HCT116 (cell line): ENCODE measurements at regions not wholly inside any gene's neighbourhood (a gene's known extent, or its start where the extent isn't known, plus 50 kb on each side); places are given as distances from the start of the nearest gene placed in this dataset.

Experiments
- ATAC-seq: fragments of 200-7000 bp; cut with Tn5 transposase; 2 replicates; pipeline ENCODE4 v1.9.1; 2020; ENCODE audit warnings: mild to moderate bottlenecking, moderate library complexity
- BruUV-seq: library from RNA; stranded (reverse); fragments of 400-500 nt; replicated peaks from 2 replicates; lab custom pipeline; 2021; lab: Mats Ljungman, UMichigan
- CTCF ChIA-PET: fragments of 300-600 bp; sonication (Branson Sonifier 250); formaldehyde crosslinking; loops from one replicate; lab custom pipeline; 2021; ENCODE audit warnings: antibody characterized with exemption; lab: Charles Lee
- POLR2A ChIA-PET: fragments of 300-600, 350-600 bp; sonication (Branson Sonifier 250); formaldehyde crosslinking; loops from one replicate; lab custom pipeline; 2021; ENCODE audit warnings: antibody characterized with exemption; lab: Charles Lee
- RAD21 ChIA-PET, 2 experiments: fragments of 300-600 bp; sonication (Branson Sonifier 250); formaldehyde crosslinking; loops; one replicate each; lab custom pipeline; 2023; ENCODE audit warnings: low total read pairs in 2 of 2; ENCODE audit not compliant: uncharacterized antibody in 2 of 2, unreplicated experiment in 2 of 2, low non-redundant PET in 1 of 2; lab: Charles Lee
- DNase-seq: peaks from one replicate; pipeline ENCODE4 v3.0.0-alpha.2; 2010; ENCODE audit warnings: low read depth, low spot score
- H2AFZ ChIP-seq: fragments of 200-600 bp; shearing (Covaris generic), sonication (generic); 2 replicates; pipeline ENCODE4 v1.6.1; 2017; ENCODE audit warnings: low read depth, mixed run types, mixed read lengths, antibody characterized with exemption, low read length; ENCODE audit not compliant: poor library complexity, severe bottlenecking
- H3K27ac ChIP-seq: 2 replicates; pipeline ENCODE4 v1.5.1; 2012; ENCODE audit warnings: low read depth, low read length
- H3K27me3 ChIP-seq: fragments of 200-600 bp; sonication (generic); 2 replicates; pipeline ENCODE4 v1.6.1; 2016; ENCODE audit warnings: mixed run types, low read length, mixed read lengths; ENCODE audit not compliant: insufficient read depth
- H3K36me3 ChIP-seq, 2 experiments: fragments of 200-500 bp in 1 of 2; fragments of 200-600 bp in 1 of 2; sonication (Bioruptor generic) in 1 of 2; sonication (generic) in 1 of 2; 2 replicates each; pipeline versions ENCODE4 v1.5.1 to v1.6.1; 2014 to 2016; ENCODE audit warnings: low read length in 2 of 2, inconsistent platforms in 1 of 2, mixed read lengths in 1 of 2, mixed run types in 1 of 2; ENCODE audit not compliant: insufficient read depth in 2 of 2, control insufficient read depth in 1 of 2
- H3K4me1 ChIP-seq, 2 experiments: fragments of 200-600 bp in 1 of 2; sonication (generic) in 1 of 2; 2 replicates each; pipeline versions ENCODE4 v1.5.1 to v1.6.1; 2012 to 2017; ENCODE audit warnings: low read length in 2 of 2, inconsistent platforms in 1 of 2, mild to moderate bottlenecking in 1 of 2, mixed read lengths in 1 of 2, mixed run types in 1 of 2, moderate library complexity in 1 of 2; ENCODE audit not compliant: insufficient read depth in 2 of 2, control insufficient read depth in 1 of 2
- H3K4me2 ChIP-seq: fragments of 200-600 bp; sonication (generic); 2 replicates; pipeline ENCODE4 v1.6.1; 2017; ENCODE audit warnings: mixed run types, low read length, mixed read lengths
- H3K4me3 ChIP-seq, 2 experiments: fragments of 200-600 bp in 1 of 2; sonication (generic) in 1 of 2; replicated peaks in 1 of 2; 2 replicates each; pipeline ENCODE4 v1.5.1; 2011 to 2016; ENCODE audit warnings: low read length in 2 of 2, control low read depth in 1 of 2, low read depth in 1 of 2, mild to moderate bottlenecking in 1 of 2, mixed read lengths in 1 of 2, mixed run types in 1 of 2
- H3K79me2 ChIP-seq: fragments of 200-600 bp; sonication (generic); 2 replicates; pipeline ENCODE4 v1.6.1; 2017; ENCODE audit warnings: mild to moderate bottlenecking, mixed run types, low read length, moderate library complexity, mixed read lengths; ENCODE audit not compliant: insufficient read depth
- H3K9ac ChIP-seq: fragments of 200-600 bp; sonication (generic); 2 replicates; pipeline ENCODE4 v1.6.1; 2016; ENCODE audit warnings: low read length, mixed read lengths
- H3K9me2 ChIP-seq: fragments of 200-600 bp; sonication (generic), shearing (Covaris generic); 2 replicates; pipeline ENCODE4 v1.6.1; 2017; ENCODE audit warnings: mixed run types, mild to moderate bottlenecking, moderate library complexity; ENCODE audit not compliant: insufficient read depth
- H3K9me3 ChIP-seq, 2 experiments: fragments of 200-500 bp in 1 of 2; fragments of 200-600 bp in 1 of 2; sonication (Bioruptor generic) in 1 of 2; sonication (generic) in 1 of 2; 2 replicates each; pipeline ENCODE4 v1.6.1; 2014 to 2017; ENCODE audit warnings: low read length in 2 of 2, mixed read lengths in 2 of 2, inconsistent platforms in 1 of 2, low read depth in 1 of 2, mild to moderate bottlenecking in 1 of 2, mixed run types in 1 of 2, moderate library complexity in 1 of 2; ENCODE audit not compliant: control insufficient read depth in 1 of 2, insufficient read depth in 1 of 2
- H4K20me1 ChIP-seq: fragments of 200-600 bp; sonication (generic), shearing (Covaris generic); 2 replicates; pipeline ENCODE4 v1.6.1; 2017; ENCODE audit warnings: mixed run types, mild to moderate bottlenecking, moderate library complexity; ENCODE audit not compliant: insufficient read depth
- ATF3 ChIP-seq: IDR thresholded peaks from 2 replicates; pipeline ENCODE4 v1.6.1; 2012
- CEBPB ChIP-seq: IDR thresholded peaks from 2 replicates; pipeline ENCODE4 v1.6.1; 2012; ENCODE audit warnings: low read depth
- EZH2phosphoT487 ChIP-seq: fragments of 200-600 bp; IDR thresholded peaks from 2 replicates; pipeline ENCODE4 v1.6.1; 2018; ENCODE audit warnings: antibody characterized with exemption, borderline replicate concordance
- FOSL1 ChIP-seq: IDR thresholded peaks from 2 replicates; pipeline ENCODE4 v1.6.1; 2012; ENCODE audit warnings: low read depth
- JUND ChIP-seq: IDR thresholded peaks from 2 replicates; pipeline ENCODE4 v1.6.1; 2012
- MAX ChIP-seq: IDR thresholded peaks from 2 replicates; pipeline ENCODE4 v1.6.1; 2012
- POLR2A ChIP-seq: IDR thresholded peaks from 2 replicates; pipeline ENCODE4 v1.7.0; 2011; ENCODE audit warnings: borderline replicate concordance; ENCODE audit not compliant: insufficient read depth, insufficient read length; ENCODE audit errors: extremely low read depth
- SIN3A ChIP-seq: IDR thresholded peaks from 2 replicates; pipeline ENCODE4 v1.6.1; 2012; ENCODE audit warnings: low read depth
- SP1 ChIP-seq: IDR thresholded peaks from 2 replicates; pipeline ENCODE4 v1.6.1; 2012; ENCODE audit warnings: low read depth
- TCF7L2 ChIP-seq: IDR thresholded peaks from 2 replicates; pipeline ENCODE4 v1.7.0; 2011; ENCODE audit warnings: borderline replicate concordance, inconsistent platforms; ENCODE audit not compliant: insufficient read depth, insufficient read length; ENCODE audit errors: extremely low read depth
- ZNF274 ChIP-seq: fragments of 200-500 bp; sonication (Bioruptor generic); IDR thresholded peaks from 2 replicates; pipeline ENCODE4 v1.6.1; 2014; ENCODE audit warnings: mild to moderate bottlenecking, low read depth, low read length, inconsistent platforms
- intact Hi-C: fragments of 100-400 bp; cut with micrococcal nuclease; formaldehyde crosslinking; loops from 2 replicates; pipeline ENCODE4 v1.10.0; 2022
- TF ChIP-seq, protein P1 (sequence below): IDR thresholded peaks from 2 replicates; pipeline ENCODE4 v1.6.1; 2011; ENCODE audit warnings: mild to moderate bottlenecking, low read length, moderate library complexity; ENCODE audit not compliant: insufficient replicate concordance; ENCODE audit errors: extremely low read depth
- TF ChIP-seq, protein P2 (sequence below): IDR thresholded peaks from 2 replicates; pipeline ENCODE4 v1.6.1; 2012; ENCODE audit warnings: low read depth

GRCh38 chr7:118696879-118697278 is 472.4 kb downstream of the ANKRD7 start:
- Histone ChIP-seq H3K36me3 (no peaks in the 10 kb centered on the region), H2AFZ (no peak overlapping the region), H3K9ac (no peak overlapping the region), H3K79me2 (no peaks in the 10 kb centered on the region), H3K4me1 (no peaks in the 10 kb centered on the region), H3K4me3 (no peak overlapping the region), H3K9me2 (no peaks in the 10 kb centered on the region), H4K20me1 (no peaks in the 10 kb centered on the region), H3K9me3 (no peaks in the 10 kb centered on the region), H3K4me2 (no peak overlapping the region), H3K27ac (no peak overlapping the region), H3K27me3 (no peaks in the 10 kb centered on the region)
- CTCF ChIA-PET = no interaction called here
- DNase-seq (no peak), ATAC-seq (no peak)
- intact Hi-C loops = no loop called here
- BruUV-seq = no TSS peak
- RAD21 ChIA-PET = no interaction called here
- TF ChIP-seq TCF7L2 (no peak), CEBPB (no peak)
- TF ChIP-seq, protein P1, sequence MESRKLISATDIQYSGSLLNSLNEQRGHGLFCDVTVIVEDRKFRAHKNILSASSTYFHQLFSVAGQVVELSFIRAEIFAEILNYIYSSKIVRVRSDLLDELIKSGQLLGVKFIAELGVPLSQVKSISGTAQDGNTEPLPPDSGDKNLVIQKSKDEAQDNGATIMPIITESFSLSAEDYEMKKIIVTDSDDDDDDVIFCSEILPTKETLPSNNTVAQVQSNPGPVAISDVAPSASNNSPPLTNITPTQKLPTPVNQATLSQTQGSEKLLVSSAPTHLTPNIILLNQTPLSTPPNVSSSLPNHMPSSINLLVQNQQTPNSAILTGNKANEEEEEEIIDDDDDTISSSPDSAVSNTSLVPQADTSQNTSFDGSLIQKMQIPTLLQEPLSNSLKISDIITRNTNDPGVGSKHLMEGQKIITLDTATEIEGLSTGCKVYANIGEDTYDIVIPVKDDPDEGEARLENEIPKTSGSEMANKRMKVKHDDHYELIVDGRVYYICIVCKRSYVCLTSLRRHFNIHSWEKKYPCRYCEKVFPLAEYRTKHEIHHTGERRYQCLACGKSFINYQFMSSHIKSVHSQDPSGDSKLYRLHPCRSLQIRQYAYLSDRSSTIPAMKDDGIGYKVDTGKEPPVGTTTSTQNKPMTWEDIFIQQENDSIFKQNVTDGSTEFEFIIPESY = no peak
- POLR2A ChIA-PET = no interaction called here

GRCh38 chr7:118699222-118699621 is 474.7 kb downstream of the ANKRD7 start:
- ChIA-PET RAD21 (no interaction called here), POLR2A (no interaction called here), CTCF (no interaction called here)
- H3K27me3 ChIP-seq = no peaks in the 10 kb centered on the region
- no peak overlapping the region for H2AFZ ChIP-seq
- no peaks in the 10 kb centered on the region for H3K9me2 ChIP-seq
- no peak overlapping the region for H3K9ac ChIP-seq
- no peak for ATAC-seq
- H3K4me1 ChIP-seq = no peaks in the 10 kb centered on the region
- no peaks in the 10 kb centered on the region for H3K36me3 ChIP-seq
- H3K27ac ChIP-seq = no peak overlapping the region
- H3K79me2 ChIP-seq = no peaks in the 10 kb centered on the region
- no TSS peak for BruUV-seq
- H3K4me3 ChIP-seq = no peak overlapping the region
- H3K4me2 ChIP-seq = no peak overlapping the region
- no peak for DNase-seq
- H4K20me1 ChIP-seq = no peaks in the 10 kb centered on the region
- intact Hi-C loops = no loop called here
- no peaks in the 10 kb centered on the region for H3K9me3 ChIP-seq
- TF ChIP-seq FOSL1 (no peak), SIN3A (no peak), ZNF274 (no peak), EZH2phosphoT487 (no peak), SP1 (no peak), MAX (no peak), JUND (no peak), ATF3 (no peak), CEBPB (no peak), POLR2A (no peak)
- TF ChIP-seq, protein P2, sequence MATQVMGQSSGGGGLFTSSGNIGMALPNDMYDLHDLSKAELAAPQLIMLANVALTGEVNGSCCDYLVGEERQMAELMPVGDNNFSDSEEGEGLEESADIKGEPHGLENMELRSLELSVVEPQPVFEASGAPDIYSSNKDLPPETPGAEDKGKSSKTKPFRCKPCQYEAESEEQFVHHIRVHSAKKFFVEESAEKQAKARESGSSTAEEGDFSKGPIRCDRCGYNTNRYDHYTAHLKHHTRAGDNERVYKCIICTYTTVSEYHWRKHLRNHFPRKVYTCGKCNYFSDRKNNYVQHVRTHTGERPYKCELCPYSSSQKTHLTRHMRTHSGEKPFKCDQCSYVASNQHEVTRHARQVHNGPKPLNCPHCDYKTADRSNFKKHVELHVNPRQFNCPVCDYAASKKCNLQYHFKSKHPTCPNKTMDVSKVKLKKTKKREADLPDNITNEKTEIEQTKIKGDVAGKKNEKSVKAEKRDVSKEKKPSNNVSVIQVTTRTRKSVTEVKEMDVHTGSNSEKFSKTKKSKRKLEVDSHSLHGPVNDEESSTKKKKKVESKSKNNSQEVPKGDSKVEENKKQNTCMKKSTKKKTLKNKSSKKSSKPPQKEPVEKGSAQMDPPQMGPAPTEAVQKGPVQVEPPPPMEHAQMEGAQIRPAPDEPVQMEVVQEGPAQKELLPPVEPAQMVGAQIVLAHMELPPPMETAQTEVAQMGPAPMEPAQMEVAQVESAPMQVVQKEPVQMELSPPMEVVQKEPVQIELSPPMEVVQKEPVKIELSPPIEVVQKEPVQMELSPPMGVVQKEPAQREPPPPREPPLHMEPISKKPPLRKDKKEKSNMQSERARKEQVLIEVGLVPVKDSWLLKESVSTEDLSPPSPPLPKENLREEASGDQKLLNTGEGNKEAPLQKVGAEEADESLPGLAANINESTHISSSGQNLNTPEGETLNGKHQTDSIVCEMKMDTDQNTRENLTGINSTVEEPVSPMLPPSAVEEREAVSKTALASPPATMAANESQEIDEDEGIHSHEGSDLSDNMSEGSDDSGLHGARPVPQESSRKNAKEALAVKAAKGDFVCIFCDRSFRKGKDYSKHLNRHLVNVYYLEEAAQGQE = no peak
- TF ChIP-seq, protein P1 = no peak
